Suppressor macrophage treated with lipopolysaccharide for 4 hours (primary cell): ENCODE measurements at regions not wholly inside any gene's neighbourhood (a gene's known extent, or its start where the extent isn't known, plus 50 kb on each side); places are given as distances from the start of the nearest gene placed in this dataset.

Source experiments
- DNase-seq: peaks from one replicate; pipeline ENCODE4 v3.0.0-alpha.2; 2020

GRCh38 chr4:31548021-31548420 is 827.9 kb downstream of the PCDH7 start:
- no peak for DNase-seq

DNA sequence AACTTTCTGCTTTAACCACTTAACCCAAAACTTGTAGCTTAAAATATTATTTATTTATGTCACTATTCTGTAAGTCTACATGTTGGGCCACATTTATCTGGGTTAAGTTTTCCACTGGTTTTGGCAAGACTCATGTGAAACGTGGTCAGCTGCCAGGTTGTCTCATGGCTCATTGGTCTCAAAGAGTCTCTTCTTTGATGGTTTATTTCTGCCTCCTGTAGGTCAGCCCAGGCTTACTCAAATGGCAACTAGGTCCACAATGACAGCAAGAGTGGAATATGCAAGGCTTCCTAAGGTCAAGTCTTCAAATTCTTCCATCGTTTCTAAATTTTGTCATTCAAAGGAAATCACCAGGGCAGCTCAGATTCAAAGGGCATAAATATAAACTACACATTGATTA is 828.7 kb downstream of the PCDH7 start:
- no peak for DNase-seq

GRCh38 chr4:31549256-31549655 is 829.1 kb downstream of the PCDH7 start:
- no peak for DNase-seq

GRCh38 chr4:31557437-31557836 is 837.3 kb downstream of the PCDH7 start:
- DNase-seq: no peak

DNA sequence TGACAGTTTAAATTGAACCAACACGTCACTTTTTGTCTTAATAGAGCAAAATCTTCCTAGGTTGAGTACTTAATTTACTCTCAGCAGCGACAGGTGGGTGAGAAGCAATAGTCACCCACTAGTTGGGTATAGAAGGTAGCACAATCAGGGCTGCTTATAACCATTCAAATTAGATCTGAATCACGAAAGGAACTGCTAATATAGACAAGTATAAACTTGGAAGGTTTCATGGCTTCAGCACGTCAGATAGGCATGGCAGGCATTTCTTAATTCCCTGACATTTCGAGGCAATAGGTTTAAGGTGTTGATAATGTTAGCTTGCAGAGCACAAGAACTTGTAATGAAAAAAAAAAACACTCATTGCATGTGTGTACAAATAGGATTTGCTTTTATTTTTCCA is 853.4 kb downstream of the PCDH7 start:
- no peak for DNase-seq

DNA sequence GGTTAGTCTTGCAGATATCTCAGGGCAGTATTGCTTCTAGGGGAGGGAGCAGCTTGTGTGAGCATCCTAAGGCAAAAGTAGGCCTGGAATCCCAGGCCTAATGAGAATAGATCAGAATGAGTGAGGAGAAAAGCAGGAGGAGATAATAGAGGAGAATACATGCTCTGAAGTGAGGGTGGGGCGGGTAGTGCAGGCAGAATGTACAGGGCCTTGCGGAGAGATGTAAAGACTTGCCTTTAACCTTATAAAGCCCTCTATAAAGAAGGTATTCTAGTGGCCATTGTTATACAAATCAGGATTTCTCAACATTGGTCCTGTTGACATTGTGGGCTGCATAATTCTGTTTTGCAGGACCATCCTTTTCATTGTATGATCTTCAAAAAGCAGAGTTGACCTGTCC is 855.3 kb downstream of the PCDH7 start:
- DNase-seq: no peak

- no peak for DNase-seq
These were observed 860.7 kb downstream of the PCDH7 start for GRCh38 chr4:31580843-31581242.

DNA sequence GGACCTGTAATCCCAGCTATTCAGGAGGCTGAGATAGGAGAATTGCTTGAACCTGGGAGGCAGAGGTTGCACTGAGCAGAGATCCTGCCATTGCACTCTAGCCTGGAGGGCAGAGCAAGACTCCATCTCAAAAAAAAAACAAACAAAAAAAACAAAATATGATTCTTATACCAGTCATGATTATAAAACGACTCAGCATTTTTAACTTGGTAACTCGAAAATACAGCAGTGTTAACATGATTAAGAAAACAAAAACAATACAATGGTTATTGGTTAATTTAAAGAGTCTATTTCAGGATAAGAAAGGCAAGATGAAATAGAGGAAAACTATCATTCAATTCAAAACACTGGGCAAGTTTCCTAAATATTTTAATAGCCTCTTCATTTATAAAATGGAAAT is 865.3 kb downstream of the PCDH7 start:
- DNase-seq: no peak

DNA sequence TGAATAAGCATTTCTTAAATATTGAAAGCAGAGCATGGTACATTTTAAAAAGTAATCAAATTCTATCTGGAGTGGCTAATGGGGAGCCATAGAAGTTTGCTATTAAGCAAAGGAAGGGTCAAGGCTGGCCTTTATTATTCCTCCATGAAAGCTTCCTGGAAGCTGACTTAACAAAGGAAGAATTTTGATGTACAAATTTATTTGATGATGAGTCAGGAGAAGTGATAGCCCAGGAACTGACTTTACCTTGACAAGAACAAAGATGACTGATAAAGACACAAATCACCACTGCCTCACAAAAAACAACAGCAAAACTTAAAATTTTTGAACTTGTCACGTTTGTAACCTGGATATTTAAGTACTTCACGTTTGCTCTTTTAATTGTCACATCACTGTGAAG is 872.1 kb downstream of the PCDH7 start:
- DNase-seq: no peak

- DNase-seq: no peak
These were observed 875.3 kb downstream of the PCDH7 start for GRCh38 chr4:31595496-31595895.

- DNase-seq: no peak
These were observed 878.5 kb downstream of the PCDH7 start for GRCh38 chr4:31598639-31599038.

DNA sequence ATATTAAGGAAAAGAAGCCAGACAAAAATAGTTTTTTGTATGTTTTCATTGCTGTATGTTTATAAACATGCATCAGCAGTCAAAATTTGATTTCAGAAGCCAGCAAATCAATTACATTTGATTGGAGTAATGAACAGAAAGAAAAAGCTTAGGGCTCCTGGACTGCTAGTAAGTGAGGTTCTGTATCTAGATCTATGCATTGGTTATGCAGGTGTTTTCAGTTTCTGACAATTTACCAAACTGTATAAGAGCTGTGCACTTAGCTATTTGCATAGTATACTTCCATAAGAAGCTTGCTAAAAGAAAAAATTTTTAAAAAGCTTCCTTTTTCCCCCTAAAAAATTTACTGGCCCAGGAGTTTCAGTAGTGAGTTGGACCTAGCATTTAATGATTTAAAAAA is 881.6 kb downstream of the PCDH7 start:
- no peak for DNase-seq

DNA sequence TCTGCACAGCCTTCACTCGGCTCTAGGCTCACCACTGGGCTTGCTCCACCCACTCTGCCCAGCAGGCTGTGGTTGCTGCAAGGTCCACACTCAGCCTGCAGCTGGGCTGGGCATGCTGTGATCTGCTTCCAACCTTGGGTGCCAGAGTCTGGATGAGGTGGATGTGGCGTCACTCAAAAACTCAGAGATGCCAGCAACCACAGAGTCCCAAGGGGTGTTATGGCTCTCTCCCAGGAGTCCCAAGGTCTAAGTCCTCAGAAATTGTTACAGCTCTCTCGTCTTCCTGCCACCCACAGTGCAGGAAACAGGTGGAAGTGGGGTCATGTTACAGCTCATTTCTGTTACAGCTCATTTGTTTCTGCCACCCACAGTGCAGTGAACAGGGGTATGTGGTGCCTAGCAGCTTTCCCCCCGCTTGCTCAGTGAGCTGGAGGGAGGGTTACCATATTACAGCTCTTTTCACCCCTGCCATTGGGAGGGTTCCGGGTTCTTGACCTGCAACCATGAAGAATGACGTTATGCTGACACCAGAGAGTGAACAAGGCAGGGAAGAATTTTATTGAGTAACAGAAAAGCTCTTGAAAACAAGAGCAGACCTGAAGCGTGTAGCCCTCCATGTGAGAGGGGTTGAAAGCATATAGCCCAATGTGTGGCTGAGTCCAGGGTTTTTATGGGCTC is 893.9 kb downstream of the PCDH7 start:
- DNase-seq: no peak

DNA sequence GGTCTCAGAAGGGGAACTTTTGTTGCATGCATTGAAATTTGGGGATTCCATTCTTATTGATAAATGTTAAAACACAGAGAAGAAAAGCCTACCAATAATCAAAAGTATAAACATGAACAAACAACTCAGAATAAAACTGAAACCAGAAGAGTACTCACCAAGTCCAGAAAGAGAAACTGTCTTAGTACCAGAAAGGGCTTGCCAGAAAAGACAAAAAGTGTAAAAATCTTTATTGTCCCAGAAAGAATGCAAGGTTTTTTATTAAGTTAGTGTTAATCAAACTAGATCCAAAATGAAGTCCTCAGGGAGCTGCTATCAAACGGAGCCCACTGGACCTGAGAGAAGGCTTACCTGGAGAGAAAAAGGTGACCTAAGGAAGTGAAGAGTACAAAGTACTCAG is 897.5 kb downstream of the PCDH7 start:
- no peak for DNase-seq

DNA sequence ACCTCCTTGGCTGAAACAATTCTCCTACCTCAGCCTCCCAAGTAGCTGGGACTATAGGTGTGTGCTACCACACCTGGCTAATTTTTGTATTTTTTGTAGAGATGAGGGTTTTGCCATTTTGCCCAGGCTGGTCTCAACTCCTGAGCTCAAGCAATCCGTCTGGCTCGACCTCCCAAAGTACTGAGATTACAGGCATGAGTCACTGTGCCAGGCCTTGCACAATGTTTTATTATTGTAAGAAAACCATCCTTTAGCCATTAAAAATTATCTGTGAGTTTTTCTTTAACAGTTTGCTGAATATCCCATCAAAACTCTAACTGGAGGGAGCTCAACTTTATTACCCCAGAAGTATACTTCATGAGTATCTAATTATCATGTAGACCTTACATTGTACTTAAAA is 900.3 kb downstream of the PCDH7 start:
- DNase-seq: no peak

- DNase-seq: no peak
These were observed 925.1 kb downstream of the PCDH7 start for GRCh38 chr4:31645236-31645635.

GRCh38 chr4:31647786-31648185 is 927.6 kb downstream of the PCDH7 start:
- DNase-seq: no peak

DNA sequence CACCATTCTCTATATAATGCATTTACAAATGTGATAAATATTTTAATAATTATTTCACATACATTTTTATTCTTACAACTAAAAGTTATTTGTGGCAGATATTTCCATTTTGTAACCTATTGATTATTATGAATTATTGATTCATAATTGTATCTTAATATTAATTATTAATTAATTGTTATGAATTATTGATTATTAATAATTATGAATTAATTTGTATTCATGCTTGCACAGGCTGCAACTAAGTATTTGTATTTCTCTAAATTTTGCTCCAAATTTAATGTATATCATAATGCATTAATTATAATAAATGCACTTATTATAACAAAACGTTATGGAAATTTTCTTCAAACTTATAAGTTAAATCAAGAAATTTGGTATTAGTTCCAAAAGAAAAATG is 929.7 kb downstream of the PCDH7 start:
- no peak for DNase-seq

DNA sequence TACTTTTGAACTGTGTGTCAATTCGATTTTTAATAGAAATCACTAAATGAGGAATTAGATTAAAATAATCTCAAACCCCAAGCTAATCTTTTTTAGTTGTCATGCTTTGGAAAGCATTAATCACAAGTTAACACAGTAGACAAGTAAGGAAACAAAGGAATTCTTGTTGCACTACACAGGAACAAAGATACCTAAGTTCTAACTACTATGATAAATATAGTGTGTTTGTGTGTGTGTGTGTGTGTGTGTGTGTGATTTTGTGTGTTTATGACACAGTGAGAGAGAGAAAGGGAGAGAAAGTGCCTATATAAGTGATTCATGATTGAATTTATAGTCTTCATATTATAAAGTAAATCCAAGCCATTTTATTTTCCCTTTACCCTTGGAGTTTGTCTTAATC is 931.4 kb downstream of the PCDH7 start:
- DNase-seq: no peak

- no peak for DNase-seq
These were observed 935.2 kb downstream of the PCDH7 start for GRCh38 chr4:31655328-31655727.

- DNase-seq: no peak
These were observed 937.8 kb downstream of the PCDH7 start for GRCh38 chr4:31657859-31658570.

DNA sequence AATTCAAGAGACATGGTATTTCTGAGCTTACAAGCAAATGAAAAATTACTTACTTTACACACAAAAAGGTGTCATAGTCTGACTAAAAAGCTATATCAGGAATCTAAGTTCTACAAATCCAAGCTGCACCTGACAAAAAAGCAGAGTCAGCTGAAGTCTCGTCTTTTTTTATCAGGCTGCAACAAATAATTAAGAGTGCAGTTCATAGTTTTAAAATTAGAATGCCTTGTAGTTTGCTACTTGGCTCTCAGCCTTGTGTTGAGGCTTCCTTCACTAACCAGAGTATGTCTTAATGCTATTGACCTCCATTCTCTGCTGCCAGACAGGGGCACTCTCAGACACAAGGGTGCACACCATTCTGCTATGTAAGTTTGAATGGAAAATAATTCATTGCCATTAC is 940.7 kb downstream of the PCDH7 start:
- no peak for DNase-seq

GRCh38 chr4:31662951-31663350 is 942.8 kb downstream of the PCDH7 start:
- no peak for DNase-seq

- DNase-seq: no peak
These were observed 947.5 kb downstream of the PCDH7 start for GRCh38 chr4:31667686-31668085.
